ENCODE measurements at regions not wholly inside any gene's neighbourhood (a gene's known extent, or its start where the extent isn't known, plus 50 kb on each side); places are given as distances from the start of the nearest gene placed in this dataset.

DNA sequence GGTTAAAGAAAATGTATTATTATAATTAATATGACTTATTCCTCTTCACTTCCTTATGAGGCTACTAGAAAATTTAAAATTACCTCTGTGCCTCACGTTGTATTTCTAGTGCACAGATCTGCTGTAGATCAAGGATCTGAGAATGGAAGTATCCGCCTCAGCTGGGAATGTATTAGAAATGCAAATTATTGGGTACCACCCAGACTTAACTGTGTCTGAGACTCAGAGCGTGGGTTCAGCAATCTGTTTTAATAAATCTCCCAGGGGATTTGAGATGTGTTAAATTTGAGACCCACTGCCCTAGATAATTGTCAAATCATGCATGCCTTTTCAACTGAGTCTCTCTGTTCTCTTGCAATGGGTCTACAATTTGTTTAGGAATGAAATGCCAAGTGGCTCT, 658.0 kb upstream of the NOX3 start:
- intact Hi-C loops (cut with DNase I) = no loop called here
- no peak for DNase-seq
- no peak for ATAC-seq
- Histone ChIP-seq H3K36me3 (no peaks in the 10 kb centered on the region), H3K27me3 (no peaks in the 10 kb centered on the region), H3K9me3 (peaks cover 0 to 5% (median 0%) of the 10 kb centered on the region in 12 donors), H3K4me3 (no peak overlapping the region), H3K27ac (no peak overlapping the region), H3K4me1 (no peaks in the 10 kb centered on the region)
- TF ChIP-seq POLR2A (IDR thresholded peaks at IDR 0.05) = no peak
- TF ChIP-seq, protein P1, sequence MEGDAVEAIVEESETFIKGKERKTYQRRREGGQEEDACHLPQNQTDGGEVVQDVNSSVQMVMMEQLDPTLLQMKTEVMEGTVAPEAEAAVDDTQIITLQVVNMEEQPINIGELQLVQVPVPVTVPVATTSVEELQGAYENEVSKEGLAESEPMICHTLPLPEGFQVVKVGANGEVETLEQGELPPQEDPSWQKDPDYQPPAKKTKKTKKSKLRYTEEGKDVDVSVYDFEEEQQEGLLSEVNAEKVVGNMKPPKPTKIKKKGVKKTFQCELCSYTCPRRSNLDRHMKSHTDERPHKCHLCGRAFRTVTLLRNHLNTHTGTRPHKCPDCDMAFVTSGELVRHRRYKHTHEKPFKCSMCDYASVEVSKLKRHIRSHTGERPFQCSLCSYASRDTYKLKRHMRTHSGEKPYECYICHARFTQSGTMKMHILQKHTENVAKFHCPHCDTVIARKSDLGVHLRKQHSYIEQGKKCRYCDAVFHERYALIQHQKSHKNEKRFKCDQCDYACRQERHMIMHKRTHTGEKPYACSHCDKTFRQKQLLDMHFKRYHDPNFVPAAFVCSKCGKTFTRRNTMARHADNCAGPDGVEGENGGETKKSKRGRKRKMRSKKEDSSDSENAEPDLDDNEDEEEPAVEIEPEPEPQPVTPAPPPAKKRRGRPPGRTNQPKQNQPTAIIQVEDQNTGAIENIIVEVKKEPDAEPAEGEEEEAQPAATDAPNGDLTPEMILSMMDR (IDR thresholded peaks at IDR 0.05) = no peak
- 81 to 86% (median 85%) methylated on average over 3 of the region's 3 CpGs for WGBS, 4 donors

DNA sequence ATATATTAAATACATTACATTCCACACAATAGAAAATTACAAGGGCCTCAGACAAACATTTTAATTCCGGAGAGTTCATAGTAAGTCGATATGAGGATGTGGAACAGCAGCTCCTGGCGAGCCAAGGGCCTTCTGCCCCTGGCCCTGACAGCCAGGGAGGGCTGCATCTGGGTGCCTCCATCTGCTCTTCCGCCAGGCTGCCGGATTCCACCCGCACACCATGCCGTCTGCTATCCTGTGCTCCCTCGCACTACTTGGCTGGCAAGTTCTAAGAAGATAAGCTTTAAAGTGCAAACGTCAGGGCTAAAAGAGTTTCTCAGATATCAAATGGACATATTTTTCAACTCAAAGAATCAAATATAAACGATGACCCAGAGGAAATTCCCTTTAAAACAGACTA, 656.3 kb upstream of the NOX3 start:
- H3K9me3 ChIP-seq = no peaks in the 10 kb centered on the region
- WGBS, 4 donors = 60 to 68% (median 62%) methylated on average over 10 of the region's 10 CpGs
- no peaks in the 10 kb centered on the region for H3K27me3 ChIP-seq
- H3K4me3 ChIP-seq = no peak overlapping the region
- intact Hi-C loops (cut with DNase I) = no loop called here
- no peaks in the 10 kb centered on the region for H3K36me3 ChIP-seq
- ATAC-seq (peak in 3 of 4 donors; percentile 45 to 60 (median 57)), DNase-seq (peak in 1 of 5 donors; percentile 23)
- no peak overlapping the region for H3K27ac ChIP-seq
- no peaks in the 10 kb centered on the region for H3K4me1 ChIP-seq
- TF ChIP-seq, protein P1 (IDR thresholded peaks at IDR 0.05) = no peak
- no peak for TF ChIP-seq POLR2A (IDR thresholded peaks at IDR 0.05)

DNA sequence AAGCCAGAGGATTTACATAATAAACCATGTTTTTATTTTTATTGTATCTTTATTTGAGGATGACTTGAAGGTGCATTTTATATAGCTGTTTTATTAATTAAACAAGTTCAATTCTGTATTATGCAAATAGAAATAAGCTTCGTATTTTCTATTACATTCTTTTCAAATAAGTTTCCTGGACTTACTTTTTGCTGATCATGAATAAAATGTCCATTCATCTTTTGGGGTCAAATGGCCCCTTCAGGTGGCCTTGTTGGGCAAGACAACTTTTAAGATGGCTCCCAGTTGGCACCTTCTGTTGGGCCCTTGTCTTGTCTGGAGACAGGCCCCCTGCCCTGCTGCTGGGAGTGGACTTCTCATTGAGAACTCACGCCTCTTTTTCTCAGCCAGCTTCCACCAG, 654.6 kb upstream of the NOX3 start:
- DNase-seq = no peak
- no peak for TF ChIP-seq POLR2A (IDR thresholded peaks at IDR 0.05)
- TF ChIP-seq, protein P1 (IDR thresholded peaks at IDR 0.05) = no peak
- 69 to 92% (median 84%) methylated on average over 2 of the region's 2 CpGs for WGBS, 4 donors

DNA sequence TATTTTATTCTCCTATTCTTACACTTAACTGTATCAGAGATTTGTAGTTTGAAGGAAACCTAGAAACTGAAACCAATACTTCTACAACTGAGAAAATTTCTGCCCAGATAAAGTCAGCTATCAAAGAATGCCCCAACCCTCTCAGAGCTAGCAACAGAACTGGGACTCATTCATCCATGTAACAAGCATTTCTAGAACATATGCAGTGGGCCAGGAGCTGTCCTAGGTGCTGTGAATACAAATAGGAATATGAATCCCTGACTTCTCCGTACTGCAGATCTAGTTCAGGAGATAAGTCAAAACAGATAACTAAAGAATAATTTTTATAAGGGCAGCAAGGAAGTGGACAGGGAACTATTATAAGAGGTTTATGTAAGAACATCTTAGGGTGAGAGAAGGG, 654.1 kb upstream of the NOX3 start:
- Histone ChIP-seq H3K36me3 (no peaks in the 10 kb centered on the region), H3K9me3 (no peaks in the 10 kb centered on the region), H3K27ac (no peak overlapping the region), H3K27me3 (no peaks in the 10 kb centered on the region), H3K4me3 (no peak overlapping the region), H3K4me1 (no peaks in the 10 kb centered on the region)
- intact Hi-C loops (cut with DNase I) = no loop called here
- DNase-seq = no peak
- no peak for ATAC-seq
- 39 to 56% (median 48%) methylated on average over 1 of the region's 1 CpG for WGBS, 4 donors
- TF ChIP-seq, protein P1 (IDR thresholded peaks at IDR 0.05) = no peak
- no peak for TF ChIP-seq POLR2A (IDR thresholded peaks at IDR 0.05)

More for the DNA sequence above, 654.6 kb upstream of the NOX3 start:
- ATAC-seq = no peak
- no peaks in the 10 kb centered on the region for H3K4me1 ChIP-seq
- no peak overlapping the region for H3K4me3 ChIP-seq
- no peaks in the 10 kb centered on the region for H3K36me3 ChIP-seq
- no peaks in the 10 kb centered on the region for H3K9me3 ChIP-seq
- no peaks in the 10 kb centered on the region for H3K27me3 ChIP-seq
- H3K27ac ChIP-seq = no peak overlapping the region
- intact Hi-C loops (cut with DNase I) = no loop called here
